ENCODE measurements at regions not wholly inside any gene's neighbourhood (a gene's known extent, or its start where the extent isn't known, plus 50 kb on each side); places are given as distances from the start of the nearest gene placed in this dataset.

DNA sequence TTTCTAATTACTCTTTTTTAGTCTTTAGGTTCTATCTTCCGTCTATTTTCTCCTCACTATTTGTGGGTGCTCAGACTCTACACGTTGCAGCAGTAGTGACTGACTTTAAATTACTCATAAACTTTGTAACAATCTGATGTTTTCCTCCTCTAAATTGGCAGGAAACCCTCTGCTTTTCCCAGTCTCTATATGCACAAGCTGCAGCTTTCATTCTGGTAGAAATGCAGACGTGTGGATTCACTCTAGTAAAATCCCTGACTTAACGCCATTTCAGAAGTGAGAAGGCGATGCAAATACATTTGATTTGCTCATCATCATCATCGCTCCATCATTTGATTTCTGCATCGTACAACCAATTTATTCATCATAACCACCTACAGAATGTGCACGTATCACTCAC lies 561.0 kb upstream of the ZFHX3 start:
- WGBS (ENCODE audit: insufficient coverage, insufficient replicate concordance, low lambda C conversion rate, missing lambda C conversion rate): 34% methylated on average over 8 of the region's 8 CpGs
- ChIA-PET SMC1A (ENCODE audit: uncharacterized antibody, unreplicated experiment) (no interaction called here), CTCF (no interaction called here), RAD21 (ENCODE audit: unreplicated experiment) (no interaction called here), POLR2A (no interaction called here)
- Histone ChIP-seq H3K4me2 (ENCODE audit: control insufficient read depth, insufficient read depth) (no peak overlapping the region), H3K27me3 (replicated peaks in 1 of 2; ENCODE audit: control insufficient read depth in 2 of 2, insufficient read depth in 2 of 2, low read length in 1 of 2) (no peaks in the 10 kb centered on the region; a peak in 1 of 4 replicates), H3K79me2 (ENCODE audit: control insufficient read depth, insufficient read depth, low read length) (no peaks in the 10 kb centered on the region), H3K36me3 (ENCODE audit: control insufficient read depth in 2 of 2, insufficient read depth in 2 of 2, low read length in 1 of 2) (no peaks in the 10 kb centered on the region), H3K4me3 (no peak overlapping the region), H3K4me1 (ENCODE audit: control insufficient read depth, insufficient read depth, low read length) (no peaks in the 10 kb centered on the region), H3K27ac (ENCODE audit: control insufficient read depth, insufficient read depth) (no peak overlapping the region), H4K20me1 (ENCODE audit: control insufficient read depth, insufficient read depth) (no peaks in the 10 kb centered on the region), H2AFZ (ENCODE audit: control insufficient read depth, low read depth, low read length) (no peak overlapping the region), H3K9ac (ENCODE audit: control insufficient read depth, insufficient read depth, low read length) (no peak overlapping the region), H3K9me3 (replicated peaks; ENCODE audit: control insufficient read depth, insufficient read depth, low read length) (no peaks in the 10 kb centered on the region; the same call in 2 of the 3 replicates)
- in situ Hi-C loops (cut with MboI): no loop called here
- FAIRE-seq (no peak), DNase-seq (ENCODE audit: low read depth, low spot score) (no peak), ATAC-seq (no peak)
- BruUV-seq (replicated peaks): no TSS peak
- intact Hi-C loops (cut with micrococcal nuclease; ENCODE audit: unreplicated experiment): no loop called here
- TF ChIP-seq HSF1 (IDR thresholded peaks at IDR 0.05; ENCODE audit: low read depth, low read length): no peak
- TF ChIP-seq STAT1 (conservative IDR thresholded peaks at IDR 0.05): no peak
- TF ChIP-seq ZNF687 (IDR thresholded peaks at IDR 0.05): no peak
- TF ChIP-seq SMAD1 (IDR thresholded peaks at IDR 0.05; ENCODE audit: low read depth, partially characterized antibody): no peak
- no peak for TF ChIP-seq POLR2A (IDR thresholded peaks at IDR 0.05; ENCODE audit: low read depth, low read length)
- TF ChIP-seq, protein P1, sequence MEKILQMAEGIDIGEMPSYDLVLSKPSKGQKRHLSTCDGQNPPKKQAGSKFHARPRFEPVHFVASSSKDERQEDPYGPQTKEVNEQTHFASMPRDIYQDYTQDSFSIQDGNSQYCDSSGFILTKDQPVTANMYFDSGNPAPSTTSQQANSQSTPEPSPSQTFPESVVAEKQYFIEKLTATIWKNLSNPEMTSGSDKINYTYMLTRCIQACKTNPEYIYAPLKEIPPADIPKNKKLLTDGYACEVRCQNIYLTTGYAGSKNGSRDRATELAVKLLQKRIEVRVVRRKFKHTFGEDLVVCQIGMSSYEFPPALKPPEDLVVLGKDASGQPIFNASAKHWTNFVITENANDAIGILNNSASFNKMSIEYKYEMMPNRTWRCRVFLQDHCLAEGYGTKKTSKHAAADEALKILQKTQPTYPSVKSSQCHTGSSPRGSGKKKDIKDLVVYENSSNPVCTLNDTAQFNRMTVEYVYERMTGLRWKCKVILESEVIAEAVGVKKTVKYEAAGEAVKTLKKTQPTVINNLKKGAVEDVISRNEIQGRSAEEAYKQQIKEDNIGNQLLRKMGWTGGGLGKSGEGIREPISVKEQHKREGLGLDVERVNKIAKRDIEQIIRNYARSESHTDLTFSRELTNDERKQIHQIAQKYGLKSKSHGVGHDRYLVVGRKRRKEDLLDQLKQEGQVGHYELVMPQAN (conservative IDR thresholded peaks at IDR 0.05): no peak
- no peak for TF ChIP-seq ZBTB11 (CRISPR knock-in tag; IDR thresholded peaks at IDR 0.05)
- TF ChIP-seq, protein P2, sequence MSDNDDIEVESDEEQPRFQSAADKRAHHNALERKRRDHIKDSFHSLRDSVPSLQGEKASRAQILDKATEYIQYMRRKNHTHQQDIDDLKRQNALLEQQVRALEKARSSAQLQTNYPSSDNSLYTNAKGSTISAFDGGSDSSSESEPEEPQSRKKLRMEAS (IDR thresholded peaks at IDR 0.05; ENCODE audit: low read depth, low read length): no peak
- no peak for TF ChIP-seq IRF5 (IDR thresholded peaks at IDR 0.05; ENCODE audit: borderline replicate concordance)
- TF ChIP-seq KLF5 (IDR thresholded peaks at IDR 0.05; ENCODE audit: partially characterized antibody): no peak
- TF ChIP-seq IRF4 (IDR thresholded peaks at IDR 0.05; ENCODE audit: low read depth, low read length): no peak
